NCI-H345 treated with DMSO at 0.1 percent for 48 hours (cell line): ENCODE measurements at regions not wholly inside any gene's neighbourhood (a gene's known extent, or its start where the extent isn't known, plus 50 kb on each side); places are given as distances from the start of the nearest gene placed in this dataset.
"Not testable (repeated sequence)": the region's sequence is repeated elsewhere in the genome, so short reads cannot be mapped to it uniquely, and the experiment has no call there.

Experiments
- DNase-seq: peaks from one replicate; lab custom pipeline; 2025; ENCODE audit not compliant: unreplicated experiment; lab: John Stamatoyannopoulos, UW

GRCh38 chr6:86872810-86873209, 64.5 kb upstream of the HTR1E start:
- not testable (repeated sequence) for DNase-seq

GRCh38 chr6:86871681-86872080, 65.6 kb upstream of the HTR1E start:
- no peak for DNase-seq

GRCh38 chr6:86869500-86869899, 67.8 kb upstream of the HTR1E start:
- no peak for DNase-seq

GRCh38 chr6:86859513-86859912, 77.8 kb upstream of the HTR1E start:
- DNase-seq = no peak

- DNase-seq = no peak
Measured at GRCh38 chr6:86858970-86859369, 78.4 kb upstream of the HTR1E start.

GRCh38 chr6:86857783-86858182, 79.5 kb upstream of the HTR1E start:
- no peak for DNase-seq

- peak; percentile 6 for DNase-seq
Measured at GRCh38 chr6:86856937-86857563, 80.3 kb upstream of the HTR1E start.

- DNase-seq = no peak
Measured at GRCh38 chr6:86856379-86856778, 80.9 kb upstream of the HTR1E start.

GRCh38 chr6:86848986-86849385, 88.3 kb upstream of the HTR1E start:
- DNase-seq = no peak

- no peak for DNase-seq
Measured at GRCh38 chr6:86832686-86833085, 104.6 kb upstream of the HTR1E start.

GRCh38 chr6:86825436-86825835, 111.9 kb upstream of the HTR1E start:
- DNase-seq = no peak

- DNase-seq = no peak
Measured at GRCh38 chr6:86822747-86823146, 114.6 kb upstream of the HTR1E start.

- no peak for DNase-seq
Measured at GRCh38 chr6:86820750-86821149, 116.6 kb upstream of the HTR1E start.

GRCh38 chr6:86793649-86794048, 143.7 kb upstream of the HTR1E start:
- no peak for DNase-seq

- DNase-seq = no peak
Measured at GRCh38 chr6:86791476-86791875, 145.9 kb upstream of the HTR1E start.

GRCh38 chr6:86789779-86790411, 147.4 kb upstream of the HTR1E start:
- no peak for DNase-seq

- no peak for DNase-seq
Measured at GRCh38 chr6:86782328-86782727, 155.0 kb upstream of the HTR1E start.

- no peak for DNase-seq
Measured at GRCh38 chr6:86780923-86781322, 156.4 kb upstream of the HTR1E start.

- no peak for DNase-seq
Measured at GRCh38 chr6:86775893-86776292, 161.4 kb upstream of the HTR1E start.

GRCh38 chr6:86765211-86765610, 172.1 kb upstream of the HTR1E start:
- DNase-seq = no peak

- not testable (repeated sequence) for DNase-seq
Measured at GRCh38 chr6:86759953-86760352, 177.4 kb upstream of the HTR1E start.

- no peak for DNase-seq
Measured at GRCh38 chr6:86756640-86757229, 180.6 kb upstream of the HTR1E start.

- DNase-seq = no peak
Measured at GRCh38 chr6:86744048-86744447, 193.3 kb upstream of the HTR1E start.
